GM19328 (cell line): ENCODE measurements at regions not wholly inside any gene's neighbourhood (a gene's known extent, or its start where the extent isn't known, plus 50 kb on each side); places are given as distances from the start of the nearest gene placed in this dataset.

Experiments
- ATAC-seq: cut with Tn5 transposase; IDR thresholded peaks from one replicate; pipeline ENCODE4 v1.9.1; 2021; ENCODE audit warnings: mild to moderate bottlenecking, moderate library complexity; ENCODE audit not compliant: unreplicated experiment

- no peak for ATAC-seq
Observed at GRCh38 chr5:29382780-29383179, 1810.7 kb upstream of the CDH6 start.

- no peak for ATAC-seq
Observed at GRCh38 chr5:29380029-29380428, 1813.5 kb upstream of the CDH6 start.

- no peak for ATAC-seq
Observed at GRCh38 chr5:29379619-29380018, 1813.9 kb upstream of the CDH6 start.

GRCh38 chr5:29378104-29378503 is 1815.4 kb upstream of the CDH6 start:
- no peak for ATAC-seq

- no peak for ATAC-seq
Observed at GRCh38 chr5:29370248-29370647, 1823.2 kb upstream of the CDH6 start.

GRCh38 chr5:29367176-29367833 is 1826.2 kb upstream of the CDH6 start:
- ATAC-seq, result no peak

GRCh38 chr5:29351170-29351569 is 1842.3 kb upstream of the CDH6 start:
- no peak for ATAC-seq

GRCh38 chr5:29337030-29337429 is 1856.5 kb upstream of the CDH6 start:
- ATAC-seq, result no peak

- ATAC-seq, result no peak
Observed at GRCh38 chr5:29321591-29321990, 1871.9 kb upstream of the CDH6 start.

GRCh38 chr5:29309359-29309758 is 1884.1 kb upstream of the CDH6 start:
- no peak for ATAC-seq

- ATAC-seq, result no peak
Observed at GRCh38 chr5:29307478-29307877, 1886.0 kb upstream of the CDH6 start.

- ATAC-seq, result no peak
Observed at GRCh38 chr5:29304545-29304944, 1888.9 kb upstream of the CDH6 start.

- no peak for ATAC-seq
Observed at GRCh38 chr5:29296548-29296947, 1896.9 kb upstream of the CDH6 start.

- ATAC-seq, result no peak
Observed at GRCh38 chr5:29277642-29278041, 1915.8 kb upstream of the CDH6 start.

- no peak for ATAC-seq
Observed at GRCh38 chr5:29276371-29276770, 1917.1 kb upstream of the CDH6 start.

GRCh38 chr5:29263915-29264351 is 1929.6 kb upstream of the CDH6 start:
- ATAC-seq, result no peak

GRCh38 chr5:29262339-29263123 is 1931.0 kb upstream of the CDH6 start:
- ATAC-seq, result no peak

- ATAC-seq, result no peak
Observed at GRCh38 chr5:29261213-29261612, 1932.3 kb upstream of the CDH6 start.

- ATAC-seq, result no peak
Observed at GRCh38 chr5:29252390-29252789, 1941.1 kb upstream of the CDH6 start.

- ATAC-seq, result no peak
Observed at GRCh38 chr5:29247346-29248028, 1946.0 kb upstream of the CDH6 start.

GRCh38 chr5:29240379-29240778 is 1953.1 kb upstream of the CDH6 start:
- no peak for ATAC-seq

GRCh38 chr5:29239606-29240005 is 1953.9 kb upstream of the CDH6 start:
- ATAC-seq, result no peak
